MM.1S (cell line): ENCODE measurements at regions not wholly inside any gene's neighbourhood (a gene's known extent, or its start where the extent isn't known, plus 50 kb on each side); places are given as distances from the start of the nearest gene placed in this dataset.

Experiments used
- DNase-seq: peaks from one replicate; pipeline ENCODE4 v3.0.0-alpha.2; 2015
- H2AFZ ChIP-seq: fragments of 300-600 bp; sonication (generic); 2 replicates; pipeline ENCODE4 v1.6.0; 2016; ENCODE audit warnings: antibody characterized with exemption, low read length
- H3F3A ChIP-seq: fragments of 300-600 bp; sonication (generic); 2 replicates; pipeline ENCODE4 v1.6.1; 2016; ENCODE audit warnings: mild to moderate bottlenecking, antibody characterized with exemption, low read length, moderate library complexity, mixed read lengths; ENCODE audit not compliant: insufficient read depth
- H3K27ac ChIP-seq: fragments of 300-600 bp; sonication (generic); 2 replicates; pipeline ENCODE4 v1.5.1; 2016; ENCODE audit warnings: mild to moderate bottlenecking, low read length
- H3K27me3 ChIP-seq: fragments of 300-600 bp; sonication (generic); replicated peaks from 2 replicates; pipeline ENCODE4 v1.6.0; 2016; ENCODE audit warnings: low read length; ENCODE audit not compliant: insufficient read depth
- H3K36me3 ChIP-seq: fragments of 300-600 bp; sonication (generic); replicated peaks from 2 replicates; pipeline ENCODE4 v1.6.1; 2016; ENCODE audit warnings: mild to moderate bottlenecking, low read length, mixed read lengths; ENCODE audit not compliant: insufficient read depth
- H3K4me1 ChIP-seq: fragments of 300-600 bp; sonication (generic); 2 replicates; pipeline ENCODE4 v1.6.1; 2016; ENCODE audit warnings: low read length, mixed read lengths
- H3K4me2 ChIP-seq: fragments of 300-600 bp; sonication (generic); 2 replicates; pipeline ENCODE4 v1.6.0; 2016; ENCODE audit warnings: low read depth, low read length
- H3K4me3 ChIP-seq: fragments of 300-600 bp; sonication (generic); 2 replicates; pipeline ENCODE4 v1.5.1; 2016; ENCODE audit warnings: low read length, mixed read lengths
- H3K79me2 ChIP-seq: fragments of 300-600 bp; sonication (generic); 2 replicates; pipeline ENCODE4 v1.6.1; 2016; ENCODE audit warnings: mixed run types, low read length, mixed read lengths
- H3K9ac ChIP-seq: fragments of 300-600 bp; sonication (generic); 2 replicates; pipeline ENCODE4 v1.6.1; 2016; ENCODE audit warnings: low read length, mixed read lengths
- H3K9me2 ChIP-seq: fragments of 300-600 bp; sonication (generic); replicated peaks from 2 replicates; pipeline ENCODE4 v1.6.1; 2016; ENCODE audit warnings: mild to moderate bottlenecking, low read length, mixed read lengths; ENCODE audit not compliant: insufficient read depth
- H3K9me3 ChIP-seq: fragments of 300-600 bp; sonication (generic); replicated peaks from 2 replicates; pipeline ENCODE4 v1.6.1; 2016; ENCODE audit warnings: mild to moderate bottlenecking, low read length, mixed read lengths; ENCODE audit not compliant: insufficient read depth
- H4K20me1 ChIP-seq: fragments of 300-600 bp; sonication (generic); 2 replicates; pipeline ENCODE4 v1.6.1; 2016; ENCODE audit warnings: mild to moderate bottlenecking, low read length, moderate library complexity, mixed read lengths; ENCODE audit not compliant: insufficient read depth
- EZH2 ChIP-seq: fragments of 300-600 bp; sonication (generic); optimal IDR thresholded peaks from 2 replicates; pipeline ENCODE3; 2017; ENCODE audit warnings: low read depth, mild to moderate bottlenecking, antibody characterized with exemption, low read length, mixed read lengths
- EZH2phosphoT487 ChIP-seq: fragments of 300-600 bp; sonication (generic); IDR thresholded peaks from 2 replicates; pipeline ENCODE4 v1.6.1; 2018; ENCODE audit warnings: antibody characterized with exemption, low read length
- TF ChIP-seq, protein P1 (sequence below): fragments of 300-600 bp; sonication (generic); IDR thresholded peaks from 2 replicates; pipeline ENCODE4 v1.5.1; 2016; ENCODE audit warnings: antibody characterized with exemption, low read length, mixed read lengths

- no peaks in the 10 kb centered on the region for H4K20me1 ChIP-seq
- no peaks in the 10 kb centered on the region for H3K9me2 ChIP-seq
- H3K4me3 ChIP-seq = no peak overlapping the region
- no peaks in the 10 kb centered on the region for H3K4me1 ChIP-seq
- H2AFZ ChIP-seq = no peak overlapping the region
- H3K36me3 ChIP-seq = no peaks in the 10 kb centered on the region
- H3F3A ChIP-seq = no peaks in the 10 kb centered on the region
- H3K9me3 ChIP-seq = no peaks in the 10 kb centered on the region
- no peaks in the 10 kb centered on the region for H3K79me2 ChIP-seq
- no peaks in the 10 kb centered on the region for H3K27me3 ChIP-seq
- H3K9ac ChIP-seq = no peak overlapping the region
- no peak for DNase-seq
- no peak overlapping the region for H3K27ac ChIP-seq
- no peak for TF ChIP-seq EZH2phosphoT487
- no peak for TF ChIP-seq EZH2
- TF ChIP-seq, protein P1, sequence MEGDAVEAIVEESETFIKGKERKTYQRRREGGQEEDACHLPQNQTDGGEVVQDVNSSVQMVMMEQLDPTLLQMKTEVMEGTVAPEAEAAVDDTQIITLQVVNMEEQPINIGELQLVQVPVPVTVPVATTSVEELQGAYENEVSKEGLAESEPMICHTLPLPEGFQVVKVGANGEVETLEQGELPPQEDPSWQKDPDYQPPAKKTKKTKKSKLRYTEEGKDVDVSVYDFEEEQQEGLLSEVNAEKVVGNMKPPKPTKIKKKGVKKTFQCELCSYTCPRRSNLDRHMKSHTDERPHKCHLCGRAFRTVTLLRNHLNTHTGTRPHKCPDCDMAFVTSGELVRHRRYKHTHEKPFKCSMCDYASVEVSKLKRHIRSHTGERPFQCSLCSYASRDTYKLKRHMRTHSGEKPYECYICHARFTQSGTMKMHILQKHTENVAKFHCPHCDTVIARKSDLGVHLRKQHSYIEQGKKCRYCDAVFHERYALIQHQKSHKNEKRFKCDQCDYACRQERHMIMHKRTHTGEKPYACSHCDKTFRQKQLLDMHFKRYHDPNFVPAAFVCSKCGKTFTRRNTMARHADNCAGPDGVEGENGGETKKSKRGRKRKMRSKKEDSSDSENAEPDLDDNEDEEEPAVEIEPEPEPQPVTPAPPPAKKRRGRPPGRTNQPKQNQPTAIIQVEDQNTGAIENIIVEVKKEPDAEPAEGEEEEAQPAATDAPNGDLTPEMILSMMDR = no peak
- no peak overlapping the region for H3K4me2 ChIP-seq
Observed at GRCh38 chr9:86792136-86792535, 155.2 kb downstream of the GAS1 start.

- TF ChIP-seq, protein P1 = no peak
- TF ChIP-seq EZH2 (no peak), EZH2phosphoT487 (no peak)
- no peaks in the 10 kb centered on the region for H3K79me2 ChIP-seq
- no peak overlapping the region for H3K4me3 ChIP-seq
- no peaks in the 10 kb centered on the region for H3K9me3 ChIP-seq
- H2AFZ ChIP-seq = no peak overlapping the region
- no peak for DNase-seq
- H3K4me1 ChIP-seq = no peaks in the 10 kb centered on the region
- no peak overlapping the region for H3K27ac ChIP-seq
- no peak overlapping the region for H3K4me2 ChIP-seq
- no peak overlapping the region for H3K9ac ChIP-seq
- no peaks in the 10 kb centered on the region for H4K20me1 ChIP-seq
- H3K27me3 ChIP-seq = no peaks in the 10 kb centered on the region
- H3K9me2 ChIP-seq = no peaks in the 10 kb centered on the region
- no peaks in the 10 kb centered on the region for H3F3A ChIP-seq
- no peaks in the 10 kb centered on the region for H3K36me3 ChIP-seq
Observed at GRCh38 chr9:86790805-86791204, 156.5 kb downstream of the GAS1 start.

- H3K4me3 ChIP-seq = no peak overlapping the region
- DNase-seq = no peak
- TF ChIP-seq EZH2phosphoT487 (no peak), EZH2 (no peak)
- TF ChIP-seq, protein P1 = no peak
Observed at GRCh38 chr9:86788456-86788855, 158.8 kb downstream of the GAS1 start.

More at GRCh38 chr9:86788456-86788855, 158.8 kb downstream of the GAS1 start:
- Histone ChIP-seq H3K9ac (no peak overlapping the region), H3K27me3 (no peaks in the 10 kb centered on the region), H3F3A (no peaks in the 10 kb centered on the region), H3K9me3 (no peaks in the 10 kb centered on the region), H3K79me2 (no peaks in the 10 kb centered on the region), H3K9me2 (no peaks in the 10 kb centered on the region), H3K4me1 (no peaks in the 10 kb centered on the region), H3K4me2 (no peak overlapping the region), H4K20me1 (no peaks in the 10 kb centered on the region), H3K27ac (no peak overlapping the region), H2AFZ (no peak overlapping the region), H3K36me3 (no peaks in the 10 kb centered on the region)
